ENCODE measurements at regions not wholly inside any gene's neighbourhood (a gene's known extent, or its start where the extent isn't known, plus 50 kb on each side); places are given as distances from the start of the nearest gene placed in this dataset.

GRCh38 chr17:72219137-72219823 is 98.5 kb downstream of the SOX9 start:
- Mint-ChIP-seq H3K9me3 (ENCODE audit: unreplicated experiment) (no peaks in the 10 kb centered on the region), H3K36me3 (ENCODE audit: unreplicated experiment) (no peaks in the 10 kb centered on the region), H3K27ac (ENCODE audit: unreplicated experiment) (no peak overlapping the region), H3K4me3 (ENCODE audit: unreplicated experiment) (peak overlapping the region; percentile 29), H3K4me1 (ENCODE audit: unreplicated experiment) (peaks cover 13% of the 10 kb centered on the region), H3K27me3 (ENCODE audit: unreplicated experiment) (peaks cover 75% of the 10 kb centered on the region)
- DNase-seq (ENCODE audit: extremely low spot score, unreplicated experiment): no peak
- TF ChIP-seq CTCF (IDR thresholded peaks at IDR 0.05): no peak

- TF ChIP-seq CTCF (IDR thresholded peaks at IDR 0.05): no peak
- no peaks in the 10 kb centered on the region for H3K9me3 Mint-ChIP-seq (ENCODE audit: unreplicated experiment)
- H3K4me1 Mint-ChIP-seq (ENCODE audit: unreplicated experiment): peaks cover 13% of the 10 kb centered on the region
- H3K27me3 Mint-ChIP-seq (ENCODE audit: unreplicated experiment): peaks cover 77% of the 10 kb centered on the region
- peak overlapping the region; percentile 42 for H3K4me3 Mint-ChIP-seq (ENCODE audit: unreplicated experiment)
- H3K36me3 Mint-ChIP-seq (ENCODE audit: unreplicated experiment): no peaks in the 10 kb centered on the region
- no peak for DNase-seq (ENCODE audit: extremely low spot score, unreplicated experiment)
- H3K27ac Mint-ChIP-seq (ENCODE audit: unreplicated experiment): no peak overlapping the region
Measured at GRCh38 chr17:72219824-72220493, 99.1 kb downstream of the SOX9 start.

- Mint-ChIP-seq H3K4me1 (ENCODE audit: unreplicated experiment) (peaks cover 13% of the 10 kb centered on the region), H3K9me3 (ENCODE audit: unreplicated experiment) (no peaks in the 10 kb centered on the region), H3K36me3 (ENCODE audit: unreplicated experiment) (no peaks in the 10 kb centered on the region), H3K4me3 (ENCODE audit: unreplicated experiment) (no peak overlapping the region), H3K27me3 (ENCODE audit: unreplicated experiment) (peaks cover 55% of the 10 kb centered on the region), H3K27ac (ENCODE audit: unreplicated experiment) (no peak overlapping the region)
- no peak for DNase-seq (ENCODE audit: extremely low spot score, unreplicated experiment)
- no peak for TF ChIP-seq CTCF (IDR thresholded peaks at IDR 0.05)
Measured at GRCh38 chr17:72222661-72223380, 102.0 kb downstream of the SOX9 start.

GRCh38 chr17:72223866-72224291 is 103.1 kb downstream of the SOX9 start:
- no peak for TF ChIP-seq CTCF (IDR thresholded peaks at IDR 0.05)
- Mint-ChIP-seq H3K27ac (ENCODE audit: unreplicated experiment) (no peak overlapping the region), H3K4me1 (ENCODE audit: unreplicated experiment) (peaks cover 13% of the 10 kb centered on the region), H3K9me3 (ENCODE audit: unreplicated experiment) (no peaks in the 10 kb centered on the region), H3K36me3 (ENCODE audit: unreplicated experiment) (no peaks in the 10 kb centered on the region), H3K27me3 (ENCODE audit: unreplicated experiment) (peaks cover 47% of the 10 kb centered on the region), H3K4me3 (ENCODE audit: unreplicated experiment) (no peak overlapping the region)
- DNase-seq (ENCODE audit: extremely low spot score, unreplicated experiment): no peak

- Mint-ChIP-seq H3K36me3 (ENCODE audit: unreplicated experiment) (no peaks in the 10 kb centered on the region), H3K27ac (ENCODE audit: unreplicated experiment) (no peak overlapping the region), H3K4me1 (ENCODE audit: unreplicated experiment) (no peaks in the 10 kb centered on the region), H3K9me3 (ENCODE audit: unreplicated experiment) (no peaks in the 10 kb centered on the region), H3K27me3 (ENCODE audit: unreplicated experiment) (peaks cover 23% of the 10 kb centered on the region), H3K4me3 (ENCODE audit: unreplicated experiment) (no peak overlapping the region)
- DNase-seq (ENCODE audit: extremely low spot score, unreplicated experiment): no peak
- no peak for TF ChIP-seq CTCF (IDR thresholded peaks at IDR 0.05)
Measured at GRCh38 chr17:72226322-72226721, 105.5 kb downstream of the SOX9 start.
